NCI-H2171 treated with DMSO at 0.1 percent for 48 hours (cell line): ENCODE measurements at regions not wholly inside any gene's neighbourhood (a gene's known extent, or its start where the extent isn't known, plus 50 kb on each side); places are given as distances from the start of the nearest gene placed in this dataset.
"Not testable (repeated sequence)": the region's sequence is repeated elsewhere in the genome, so short reads cannot be mapped to it uniquely, and the experiment has no call there.

Source experiments
- DNase-seq: peaks from one replicate; lab custom pipeline; 2025; lab: John Stamatoyannopoulos, UW

- DNase-seq: no peak
Observed at GRCh38 chr20:61092251-61092650, 159.8 kb upstream of the CDH4 start.

GRCh38 chr20:61094581-61094980, 157.5 kb upstream of the CDH4 start:
- DNase-seq: no peak

GRCh38 chr20:61096463-61096862, 155.6 kb upstream of the CDH4 start:
- DNase-seq: no peak

- DNase-seq: no peak
Observed at GRCh38 chr20:61099806-61100205, 152.3 kb upstream of the CDH4 start.

- no peak for DNase-seq
Observed at GRCh38 chr20:61100489-61100888, 151.6 kb upstream of the CDH4 start.

- not testable (repeated sequence) for DNase-seq
Observed at GRCh38 chr20:61101321-61101720, 150.7 kb upstream of the CDH4 start.

- DNase-seq: no peak
Observed at GRCh38 chr20:61104232-61104631, 147.8 kb upstream of the CDH4 start.

- DNase-seq: no peak
Observed at GRCh38 chr20:61105395-61105794, 146.7 kb upstream of the CDH4 start.

- no peak for DNase-seq
Observed at GRCh38 chr20:61106438-61106837, 145.6 kb upstream of the CDH4 start.

GRCh38 chr20:61109221-61109805, 142.7 kb upstream of the CDH4 start:
- DNase-seq: no peak

- DNase-seq: no peak
Observed at GRCh38 chr20:61112515-61112914, 139.5 kb upstream of the CDH4 start.

- DNase-seq: no peak
Observed at GRCh38 chr20:61113731-61114130, 138.3 kb upstream of the CDH4 start.

- DNase-seq: peak; percentile 14
Observed at GRCh38 chr20:61114493-61115175, 137.4 kb upstream of the CDH4 start.

GRCh38 chr20:61115364-61116065, 136.5 kb upstream of the CDH4 start:
- DNase-seq: no peak

GRCh38 chr20:61117725-61118124, 134.3 kb upstream of the CDH4 start:
- no peak for DNase-seq

GRCh38 chr20:61118429-61119224, 133.4 kb upstream of the CDH4 start:
- DNase-seq: no peak

GRCh38 chr20:61119273-61119672, 132.8 kb upstream of the CDH4 start:
- DNase-seq: no peak

GRCh38 chr20:61119794-61120410, 132.2 kb upstream of the CDH4 start:
- no peak for DNase-seq

- peak; percentile 67 for DNase-seq
Observed at GRCh38 chr20:61120595-61121515, 131.2 kb upstream of the CDH4 start.

GRCh38 chr20:61121661-61122060, 130.4 kb upstream of the CDH4 start:
- no peak for DNase-seq

- no peak for DNase-seq
Observed at GRCh38 chr20:61123286-61123685, 128.8 kb upstream of the CDH4 start.
